RWPE2 (cell line): ENCODE measurements at regions not wholly inside any gene's neighbourhood (a gene's known extent, or its start where the extent isn't known, plus 50 kb on each side); places are given as distances from the start of the nearest gene placed in this dataset.
A peak's percentile ranks its signal among the peaks of the same experiment; 100 is the strongest.

ENCODE experiments used
- ATAC-seq: fragments of 200-7000 bp; cut with Tn5 transposase; 3 replicates; pipeline ENCODE4 v1.9.1; 2021; ENCODE audit warnings: low read depth
- DNase-seq: peaks from one replicate; pipeline ENCODE4 v3.0.0-alpha.2; 2020; ENCODE audit warnings: low spot score
- H3K27ac ChIP-seq: fragments of 450-650 bp; 2 replicates; pipeline ENCODE4 v1.5.1; 2017; ENCODE audit warnings: mild to moderate bottlenecking; ENCODE audit not compliant: poor library complexity, severe bottlenecking
- H3K27me3 ChIP-seq: fragments of 250-450 bp; sonication (Bioruptor Pico); 2 replicates; pipeline ENCODE4 v1.5.1; 2021; ENCODE audit warnings: mild to moderate bottlenecking, moderate library complexity; ENCODE audit not compliant: insufficient read depth, poor library complexity, severe bottlenecking
- H3K36me3 ChIP-seq: fragments of 250-450 bp; sonication (Bioruptor Pico); 2 replicates; pipeline ENCODE4 v1.5.1; 2020; ENCODE audit warnings: low read depth, mild to moderate bottlenecking, moderate library complexity
- H3K4me1 ChIP-seq: fragments of 250-450 bp; sonication (Bioruptor Pico); 2 replicates; pipeline ENCODE4 v1.5.1; 2021; ENCODE audit warnings: mild to moderate bottlenecking, moderate library complexity; ENCODE audit not compliant: insufficient read depth, poor library complexity, severe bottlenecking
- H3K4me3 ChIP-seq: fragments of 250-450 bp; sonication (Bioruptor Pico); 2 replicates; pipeline ENCODE4 v1.5.1; 2021; ENCODE audit warnings: mild to moderate bottlenecking, moderate library complexity; ENCODE audit not compliant: severe bottlenecking
- H3K9me3 ChIP-seq: fragments of 250-450 bp; sonication (Bioruptor Pico); 2 replicates; pipeline ENCODE4 v1.5.1; 2021; ENCODE audit warnings: mild to moderate bottlenecking, moderate library complexity; ENCODE audit not compliant: severe bottlenecking
- CTCF ChIP-seq: fragments of 450-650 bp; IDR thresholded peaks from one replicate; pipeline ENCODE4 v1.5.1; 2017; ENCODE audit warnings: mild to moderate bottlenecking, moderate library complexity; ENCODE audit not compliant: poor library complexity, severe bottlenecking

- no peaks in the 10 kb centered on the region for H3K9me3 ChIP-seq
Observed at GRCh38 chr13:19090495-19090894, 91.1 kb downstream of the TUBA3C start.

GRCh38 chr13:19089315-19089714, 92.3 kb downstream of the TUBA3C start:
- no peaks in the 10 kb centered on the region for H3K9me3 ChIP-seq
- ATAC-seq = peak; percentile 40; the same call in 1 of the 3 replicates
- no peaks in the 10 kb centered on the region for H3K4me1 ChIP-seq
- DNase-seq = no peak
- no peak overlapping the region for H3K27ac ChIP-seq
- TF ChIP-seq CTCF = peak; percentile 24
- no peak overlapping the region for H3K4me3 ChIP-seq
- no peaks in the 10 kb centered on the region for H3K27me3 ChIP-seq
- H3K36me3 ChIP-seq = no peaks in the 10 kb centered on the region

More at GRCh38 chr13:19090495-19090894, 91.1 kb downstream of the TUBA3C start:
- no peak for TF ChIP-seq CTCF
- Histone ChIP-seq H3K4me1 (no peaks in the 10 kb centered on the region), H3K27ac (no peak overlapping the region), H3K27me3 (no peaks in the 10 kb centered on the region), H3K36me3 (no peaks in the 10 kb centered on the region), H3K4me3 (no peak overlapping the region)
- DNase-seq (no peak), ATAC-seq (no peak)

- H3K27me3 ChIP-seq = no peaks in the 10 kb centered on the region
- no peaks in the 10 kb centered on the region for H3K4me1 ChIP-seq
- H3K36me3 ChIP-seq = no peaks in the 10 kb centered on the region
- no peak for DNase-seq
- no peak overlapping the region for H3K4me3 ChIP-seq
- H3K27ac ChIP-seq = no peak overlapping the region
- TF ChIP-seq CTCF = no peak
- H3K9me3 ChIP-seq = no peaks in the 10 kb centered on the region
- ATAC-seq = no peak
Observed at GRCh38 chr13:19088416-19088815, 93.2 kb downstream of the TUBA3C start.

GRCh38 chr13:19085876-19086275, 95.7 kb downstream of the TUBA3C start:
- DNase-seq (no peak), ATAC-seq (no peak)
- no peak overlapping the region for H3K4me3 ChIP-seq
- no peaks in the 10 kb centered on the region for H3K4me1 ChIP-seq
- H3K36me3 ChIP-seq = no peaks in the 10 kb centered on the region
- H3K27ac ChIP-seq = no peak overlapping the region
- TF ChIP-seq CTCF = no peak
- H3K27me3 ChIP-seq = no peaks in the 10 kb centered on the region
- no peaks in the 10 kb centered on the region for H3K9me3 ChIP-seq

GRCh38 chr13:19085258-19085657, 96.4 kb downstream of the TUBA3C start:
- DNase-seq (no peak), ATAC-seq (no peak)
- H3K4me3 ChIP-seq = no peak overlapping the region
- H3K4me1 ChIP-seq = no peaks in the 10 kb centered on the region
- no peak for TF ChIP-seq CTCF
- no peak overlapping the region for H3K27ac ChIP-seq
- no peaks in the 10 kb centered on the region for H3K9me3 ChIP-seq
- H3K36me3 ChIP-seq = no peaks in the 10 kb centered on the region
- H3K27me3 ChIP-seq = no peaks in the 10 kb centered on the region
